Esophagus muscularis mucosa (tissue), 3 donors: ENCODE measurements at regions not wholly inside any gene's neighbourhood (a gene's known extent, or its start where the extent isn't known, plus 50 kb on each side); places are given as distances from the start of the nearest gene placed in this dataset.

Experiments
- POLR2A ChIP-seq: fragments of 450-650 bp; IDR thresholded peaks from one replicate; pipeline ENCODE4 v1.6.1; 2017; ENCODE audit warnings: antibody characterized with exemption, moderate library complexity, mild to moderate bottlenecking, low read depth
- TF ChIP-seq, protein P1 (sequence below), 3 experiments: fragments of 200-600 bp in 2 of 3; fragments of 450-650 bp in 1 of 3; sonication (generic) in 2 of 3; IDR thresholded peaks; one replicate each; pipeline ENCODE4 v1.5.1; 2017 to 2019; ENCODE audit warnings: antibody characterized with exemption in 3 of 3, mild to moderate bottlenecking in 2 of 3, moderate library complexity in 1 of 3

DNA sequence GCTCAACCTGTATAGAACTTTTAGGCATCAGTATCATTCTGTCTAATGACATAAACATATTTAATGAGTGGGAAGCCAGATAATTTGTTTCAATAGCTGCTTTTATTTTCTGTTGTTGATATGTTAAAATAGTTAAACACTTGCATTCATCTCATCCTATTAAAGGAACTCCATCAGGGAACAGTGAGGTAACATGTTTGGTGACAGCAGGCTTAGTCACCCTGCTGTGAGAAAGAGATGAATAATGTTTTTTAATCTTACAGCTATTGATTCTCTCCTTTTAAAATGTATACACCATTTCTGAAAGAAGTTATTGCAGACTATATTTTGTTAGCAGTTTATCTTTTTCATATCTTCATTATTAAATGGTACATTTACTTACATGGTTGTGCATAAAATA is 123.3 kb upstream of the CWC22 start:
- TF ChIP-seq, protein P1, sequence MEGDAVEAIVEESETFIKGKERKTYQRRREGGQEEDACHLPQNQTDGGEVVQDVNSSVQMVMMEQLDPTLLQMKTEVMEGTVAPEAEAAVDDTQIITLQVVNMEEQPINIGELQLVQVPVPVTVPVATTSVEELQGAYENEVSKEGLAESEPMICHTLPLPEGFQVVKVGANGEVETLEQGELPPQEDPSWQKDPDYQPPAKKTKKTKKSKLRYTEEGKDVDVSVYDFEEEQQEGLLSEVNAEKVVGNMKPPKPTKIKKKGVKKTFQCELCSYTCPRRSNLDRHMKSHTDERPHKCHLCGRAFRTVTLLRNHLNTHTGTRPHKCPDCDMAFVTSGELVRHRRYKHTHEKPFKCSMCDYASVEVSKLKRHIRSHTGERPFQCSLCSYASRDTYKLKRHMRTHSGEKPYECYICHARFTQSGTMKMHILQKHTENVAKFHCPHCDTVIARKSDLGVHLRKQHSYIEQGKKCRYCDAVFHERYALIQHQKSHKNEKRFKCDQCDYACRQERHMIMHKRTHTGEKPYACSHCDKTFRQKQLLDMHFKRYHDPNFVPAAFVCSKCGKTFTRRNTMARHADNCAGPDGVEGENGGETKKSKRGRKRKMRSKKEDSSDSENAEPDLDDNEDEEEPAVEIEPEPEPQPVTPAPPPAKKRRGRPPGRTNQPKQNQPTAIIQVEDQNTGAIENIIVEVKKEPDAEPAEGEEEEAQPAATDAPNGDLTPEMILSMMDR (IDR thresholded peaks at IDR 0.05): no peak
- TF ChIP-seq POLR2A: no peak
